GM11168 (cell line): ENCODE measurements at regions not wholly inside any gene's neighbourhood (a gene's known extent, or its start where the extent isn't known, plus 50 kb on each side); places are given as distances from the start of the nearest gene placed in this dataset.

Experiments used
- in situ Hi-C: fragments of 300-500 bp; cut with MboI; formaldehyde crosslinking; loops from one replicate; pipeline ENCODE4 v1.12.0; 2022; ENCODE audit warnings: low sequenced_read_pairs; ENCODE audit not compliant: unreplicated experiment

DNA sequence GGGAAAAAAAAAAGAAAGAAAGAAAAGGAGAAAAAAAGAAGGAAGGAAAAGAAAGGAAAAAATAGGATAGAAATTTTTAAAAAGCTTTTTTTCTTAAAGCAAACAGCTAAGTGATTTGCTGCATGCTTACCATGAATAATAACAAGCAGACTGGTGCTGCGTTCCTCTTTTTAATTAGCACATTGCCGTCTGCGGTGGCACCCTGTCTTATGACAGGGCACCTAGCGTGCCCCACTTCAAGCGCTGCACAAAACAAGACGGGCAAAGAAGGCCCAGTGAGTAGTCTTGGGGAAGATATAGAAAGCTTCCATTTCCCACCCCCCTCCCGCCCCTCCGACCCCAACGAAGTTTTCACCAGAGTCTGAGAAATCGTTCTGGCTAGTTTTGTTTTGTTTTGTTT, 513.9 kb downstream of the ZNF608 start:
- in situ Hi-C loops: no loop called here

DNA sequence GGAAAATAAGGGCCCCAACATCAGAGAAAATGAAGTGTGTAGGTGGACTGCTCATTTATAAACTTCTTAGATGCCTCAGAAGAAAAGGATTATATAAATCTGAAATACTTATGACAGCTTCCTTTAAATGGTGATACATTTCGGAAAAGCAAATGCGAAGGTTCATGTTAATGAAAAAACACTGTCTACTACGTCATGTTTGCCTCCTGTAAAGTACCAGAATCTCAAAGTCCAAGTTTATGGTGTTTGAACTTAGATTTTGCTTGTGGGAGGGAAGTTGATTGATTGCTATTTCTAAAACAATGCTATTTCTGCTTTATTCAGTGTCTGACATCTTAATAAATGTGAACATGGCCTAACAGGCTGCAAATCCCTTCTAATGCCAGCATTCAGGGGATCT, 514.6 kb downstream of the ZNF608 start:
- in situ Hi-C loops: no loop called here

DNA sequence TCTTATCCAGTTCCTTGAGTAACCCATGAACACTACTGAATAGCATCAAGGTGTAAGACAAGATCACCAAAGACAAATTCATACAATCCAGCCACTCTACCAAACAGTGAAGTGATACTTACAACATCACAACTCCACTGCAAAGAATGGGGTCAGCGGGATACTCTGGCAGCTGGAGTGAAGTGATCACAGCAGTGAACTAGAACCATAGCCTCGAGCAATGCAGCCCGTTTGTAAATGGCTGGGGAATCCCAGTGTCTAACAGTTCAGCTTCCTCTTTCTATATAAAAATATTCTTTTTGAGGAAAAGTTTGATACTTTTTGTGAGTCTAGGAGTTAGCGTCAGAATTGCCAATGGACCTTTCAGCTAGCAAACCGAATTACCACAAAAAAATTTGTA, 515.2 kb downstream of the ZNF608 start:
- in situ Hi-C loops: no loop called here

DNA sequence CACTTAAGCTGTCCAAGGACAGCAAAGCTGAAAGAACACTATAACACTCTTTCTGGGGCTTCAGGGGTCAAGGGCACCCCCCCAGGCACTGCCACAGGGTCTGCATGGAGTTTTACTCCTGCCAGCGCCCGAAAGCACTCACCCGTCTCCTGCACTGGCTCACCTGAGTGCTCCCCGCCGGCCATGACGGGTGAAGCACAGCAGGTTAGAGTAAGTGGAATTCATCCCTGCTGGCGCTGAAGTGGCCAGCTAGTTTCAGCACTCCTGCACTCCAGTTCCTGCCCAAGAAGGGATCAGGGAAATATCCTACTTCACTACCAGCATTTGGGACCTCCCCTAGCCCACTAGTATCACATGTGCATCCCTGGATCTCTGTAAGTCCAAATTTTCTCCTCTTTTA, 516.0 kb downstream of the ZNF608 start:
- in situ Hi-C loops: no loop called here

DNA sequence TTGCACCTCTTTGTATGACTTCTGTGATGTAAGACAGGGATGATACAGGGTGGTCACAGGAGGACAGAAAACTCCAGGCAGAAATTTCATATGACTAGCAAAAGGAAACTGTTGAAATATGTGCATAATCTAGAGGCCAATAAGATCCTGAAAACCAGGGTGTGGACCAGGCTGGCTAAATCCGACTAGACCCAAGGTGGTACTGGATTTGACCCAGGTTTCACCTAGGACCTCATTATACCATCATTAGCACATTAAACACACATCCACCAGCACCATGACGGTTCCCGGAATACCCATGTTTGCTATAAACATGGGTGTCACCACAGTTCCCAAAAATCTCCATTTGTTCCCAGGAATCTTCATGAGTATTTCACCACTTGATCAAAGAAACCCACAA, 517.1 kb downstream of the ZNF608 start:
- in situ Hi-C loops: no loop called here

DNA sequence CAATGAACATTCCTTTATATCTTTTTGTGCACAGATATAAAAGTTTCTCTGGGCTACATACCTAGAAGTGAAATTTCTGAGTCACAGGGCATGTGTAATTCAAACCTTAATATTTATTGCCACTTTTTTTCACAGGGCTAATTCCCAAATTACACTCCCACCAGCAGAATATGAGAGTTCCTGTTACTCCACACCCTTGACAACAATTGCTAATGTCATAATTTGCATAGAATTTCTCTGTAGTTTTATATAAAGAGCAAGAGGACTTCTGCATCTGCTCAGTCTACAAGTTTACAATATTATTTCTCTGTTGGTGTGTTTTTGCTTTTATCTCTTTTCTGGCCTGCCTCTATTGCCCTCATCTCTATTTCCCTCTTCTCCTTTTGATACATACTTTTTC, 518.5 kb downstream of the ZNF608 start:
- in situ Hi-C loops: no loop called here

DNA sequence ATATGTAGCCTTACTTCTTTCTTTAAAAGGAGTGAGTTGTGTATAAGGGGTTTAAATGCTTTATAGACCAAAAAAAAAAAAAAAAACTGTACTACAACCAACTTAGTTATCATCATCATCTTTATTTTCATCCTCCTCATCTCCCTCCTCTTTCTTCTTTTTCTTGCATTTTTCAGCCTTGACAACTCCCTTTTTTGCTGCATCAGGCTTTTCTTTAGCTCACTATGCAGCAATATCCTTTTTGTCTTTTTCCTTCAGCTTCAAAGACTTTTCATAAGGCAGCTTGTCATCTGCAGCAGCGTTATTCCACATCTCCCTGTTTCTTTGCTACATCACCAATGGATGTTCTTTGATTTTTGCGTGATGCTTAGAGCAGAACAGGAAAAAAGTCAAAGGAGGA, 526.0 kb downstream of the ZNF608 start:
- in situ Hi-C loops: no loop called here

DNA sequence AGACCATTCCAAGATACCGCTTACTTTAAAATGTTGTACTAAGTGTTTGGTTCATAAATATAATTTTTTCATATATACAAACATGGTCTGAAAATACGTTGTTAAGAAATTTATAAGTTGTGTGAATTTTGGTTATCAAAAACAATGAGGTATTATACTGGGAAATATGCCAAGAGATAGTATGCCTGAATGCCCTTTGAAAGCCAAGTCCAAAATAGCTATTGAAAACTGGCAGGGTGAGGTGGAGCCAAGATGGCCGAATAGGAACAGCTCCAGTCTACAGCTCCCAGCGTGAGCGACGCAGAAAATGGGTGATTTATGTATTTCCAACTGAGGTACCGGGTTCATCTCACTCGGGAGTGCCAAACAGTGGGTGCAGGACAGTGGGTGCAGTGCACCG, 533.5 kb downstream of the ZNF608 start:
- in situ Hi-C loops: no loop called here

DNA sequence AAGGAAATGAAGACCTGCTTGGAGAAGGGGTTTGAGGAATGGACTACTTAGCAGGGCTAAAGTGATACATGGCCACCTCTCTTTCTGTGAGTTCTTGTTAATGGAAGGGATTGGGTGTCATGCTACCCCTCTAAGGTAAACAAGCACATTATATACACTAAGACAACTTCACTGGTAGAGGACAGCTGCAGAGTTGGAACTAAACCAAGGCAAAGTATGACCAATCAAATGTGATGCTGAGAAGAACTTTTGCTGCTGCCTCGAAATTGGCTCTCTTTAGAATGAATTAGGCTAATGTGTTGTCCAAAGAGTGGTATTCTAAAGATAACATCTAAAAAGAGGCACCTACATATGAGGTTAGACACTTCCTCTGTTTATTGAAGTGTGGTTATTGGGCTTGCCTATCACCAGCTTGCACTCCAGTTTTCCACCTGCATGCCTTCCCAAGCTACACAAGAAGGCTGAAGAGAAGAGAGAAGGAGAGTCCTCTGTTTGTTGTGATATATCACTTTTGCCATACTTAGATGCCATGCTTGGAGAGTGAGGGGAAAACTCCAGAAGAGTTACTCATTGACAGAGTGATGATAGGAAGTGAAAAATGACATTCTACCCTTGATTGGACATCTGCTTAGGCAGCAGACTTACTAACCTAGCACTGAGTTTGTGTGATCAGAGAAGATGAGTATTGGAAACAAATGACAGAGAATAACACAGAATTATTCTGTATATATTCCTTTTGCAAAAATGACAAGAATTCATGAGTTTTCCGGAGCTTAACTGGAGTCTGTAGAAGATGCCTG, 536.1 kb downstream of the ZNF608 start:
- in situ Hi-C loops: no loop called here

DNA sequence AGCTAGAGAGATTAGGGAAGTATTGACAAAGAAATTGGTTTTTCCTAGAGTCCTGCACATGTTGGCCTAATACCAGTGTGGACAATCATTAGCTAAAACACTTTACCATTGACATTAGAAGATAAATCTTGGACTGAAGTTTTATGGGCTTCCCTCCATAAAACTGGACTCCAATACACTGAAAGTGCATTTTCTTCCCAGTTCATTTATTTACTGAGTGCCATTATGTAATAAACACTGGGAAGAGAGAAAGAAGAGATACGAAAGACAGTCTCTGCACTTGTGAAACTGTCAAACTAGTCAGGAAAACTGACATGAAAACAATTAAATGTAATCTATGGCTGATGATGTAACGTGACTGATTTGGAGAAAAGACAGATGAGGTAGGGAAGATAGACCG, 539.3 kb downstream of the ZNF608 start:
- in situ Hi-C loops: no loop called here

DNA sequence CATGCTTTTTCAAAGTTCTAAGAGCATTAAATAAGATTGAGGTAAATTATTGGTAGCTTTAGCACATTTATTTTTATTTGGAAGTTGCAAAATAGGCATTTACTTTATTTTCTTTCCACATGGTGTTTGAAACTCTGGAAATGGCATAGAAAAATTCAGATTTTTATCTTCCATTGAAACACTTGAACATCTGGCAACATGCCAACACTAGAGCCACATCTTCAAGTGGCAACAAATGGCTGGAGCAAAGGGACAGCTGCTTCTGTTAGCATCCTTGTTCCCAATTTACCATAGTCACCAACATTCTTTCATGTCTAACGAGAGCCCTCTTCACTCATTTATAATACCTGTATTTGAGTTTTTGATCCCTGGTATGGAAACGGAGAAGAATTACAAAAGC, 539.9 kb downstream of the ZNF608 start:
- in situ Hi-C loops: no loop called here

DNA sequence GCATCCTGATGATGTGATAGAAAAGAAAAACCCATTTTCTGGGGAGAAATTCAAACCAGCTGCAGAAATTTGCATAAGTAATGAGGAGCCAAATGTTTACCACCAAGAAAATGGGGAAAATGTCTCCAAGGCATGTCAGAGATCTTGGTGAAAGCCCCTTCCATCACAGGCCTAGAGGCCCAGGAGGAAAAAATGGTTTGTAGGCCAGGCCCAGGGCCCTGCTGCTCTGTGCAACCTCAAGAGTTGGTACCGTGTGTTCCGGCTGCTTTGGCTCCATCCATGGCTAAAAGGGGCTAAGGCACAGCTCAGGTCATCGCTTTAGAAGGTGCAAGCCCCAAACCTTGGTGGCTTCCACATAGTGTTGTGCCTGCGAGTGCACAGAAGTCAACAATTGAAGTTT, 543.1 kb downstream of the ZNF608 start:
- in situ Hi-C loops: no loop called here

DNA sequence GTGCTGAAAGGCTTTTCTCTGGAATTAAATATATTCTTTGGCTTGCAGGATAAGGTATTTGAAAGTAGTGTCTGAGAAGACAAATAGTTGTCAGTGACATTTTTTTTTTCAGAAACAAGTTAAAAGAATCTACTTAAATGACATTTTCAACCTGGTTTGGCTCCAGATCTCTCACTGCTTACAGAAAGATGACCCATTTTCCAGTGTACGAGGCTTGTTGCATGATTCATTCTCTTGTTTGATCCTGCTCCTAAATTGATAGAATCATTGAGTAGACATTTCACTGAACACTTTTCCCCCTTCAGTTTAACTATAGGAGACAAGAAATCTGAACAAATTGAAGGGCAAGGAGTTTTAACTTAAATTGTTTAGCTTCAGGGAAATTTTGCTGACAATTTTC, 546.1 kb downstream of the ZNF608 start:
- in situ Hi-C loops: no loop called here

DNA sequence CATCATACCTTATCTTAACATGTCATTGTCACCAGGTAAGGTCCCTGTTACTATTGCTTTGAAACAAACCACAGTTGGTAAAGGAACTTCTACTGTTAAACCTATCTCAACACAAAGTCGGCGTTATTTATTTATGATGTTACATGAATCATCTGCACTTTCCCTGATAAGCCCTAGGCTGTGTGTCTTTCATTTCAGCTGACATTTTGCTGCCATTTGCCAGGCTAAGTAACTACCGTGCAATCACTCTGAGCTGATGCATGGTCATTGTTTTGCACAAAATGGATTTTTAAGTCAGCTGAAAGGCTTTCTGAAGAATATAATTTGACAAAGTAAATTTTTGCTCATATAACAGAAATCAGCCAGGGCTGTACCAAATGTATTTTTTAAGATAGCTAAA, 546.5 kb downstream of the ZNF608 start:
- in situ Hi-C loops: no loop called here

DNA sequence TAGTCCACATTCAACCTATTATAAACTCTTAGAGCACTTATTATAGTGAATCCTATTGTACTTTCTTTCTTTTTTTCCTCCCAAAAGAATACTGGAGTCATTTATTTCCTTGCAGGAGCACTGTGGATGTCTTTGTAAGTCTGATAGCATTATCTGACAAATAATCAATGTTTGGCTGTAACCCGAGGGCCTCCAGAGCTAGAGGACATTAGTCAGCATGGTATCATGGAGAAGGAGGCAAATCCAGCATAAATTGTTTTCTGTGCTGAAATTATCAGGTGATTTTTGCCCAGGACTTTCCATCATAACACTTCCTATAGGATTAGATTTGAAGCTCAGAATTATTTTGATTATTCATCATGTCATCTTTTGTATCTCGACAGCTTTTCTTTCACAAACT, 551.0 kb downstream of the ZNF608 start:
- in situ Hi-C loops: no loop called here

DNA sequence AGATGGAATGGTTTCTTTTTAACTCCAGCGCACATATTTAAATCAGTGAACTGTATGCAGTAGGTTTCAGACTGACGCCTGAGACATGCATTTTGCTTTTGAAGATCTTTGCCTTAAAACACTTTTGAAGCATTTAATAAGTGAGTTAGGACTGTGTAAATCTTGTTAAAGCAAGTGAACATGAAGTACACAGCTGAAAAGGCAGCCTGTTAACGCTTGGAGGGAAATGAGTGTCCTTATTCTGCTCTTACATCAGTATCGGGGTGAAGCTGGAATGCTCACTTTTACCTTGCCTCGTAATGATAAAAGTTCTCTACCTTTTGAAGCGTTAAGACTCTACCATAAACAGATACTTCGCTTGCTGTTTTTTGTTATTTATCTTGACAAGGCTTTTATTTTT, 552.2 kb downstream of the ZNF608 start:
- in situ Hi-C loops: no loop called here

DNA sequence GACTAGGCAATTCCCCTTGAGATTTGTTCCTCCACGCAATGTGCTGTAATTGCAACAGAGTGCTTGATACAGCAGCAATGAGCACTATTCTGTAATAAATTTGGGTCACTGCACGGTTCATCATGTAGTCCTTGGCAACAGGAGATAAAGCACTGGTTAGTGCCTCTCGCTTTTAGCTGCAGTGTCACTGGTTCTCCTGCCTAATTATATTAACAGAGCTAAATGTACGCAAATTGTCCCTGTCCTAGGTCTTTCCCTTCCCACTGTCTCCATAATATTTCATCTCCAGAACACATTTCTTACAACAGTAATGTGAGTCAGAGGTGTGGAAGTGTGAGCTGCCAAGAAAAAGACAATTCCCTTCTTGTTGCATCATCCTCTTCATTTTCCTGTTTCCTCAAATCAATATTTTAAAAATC, 553.1 kb downstream of the ZNF608 start:
- in situ Hi-C loops: no loop called here

DNA sequence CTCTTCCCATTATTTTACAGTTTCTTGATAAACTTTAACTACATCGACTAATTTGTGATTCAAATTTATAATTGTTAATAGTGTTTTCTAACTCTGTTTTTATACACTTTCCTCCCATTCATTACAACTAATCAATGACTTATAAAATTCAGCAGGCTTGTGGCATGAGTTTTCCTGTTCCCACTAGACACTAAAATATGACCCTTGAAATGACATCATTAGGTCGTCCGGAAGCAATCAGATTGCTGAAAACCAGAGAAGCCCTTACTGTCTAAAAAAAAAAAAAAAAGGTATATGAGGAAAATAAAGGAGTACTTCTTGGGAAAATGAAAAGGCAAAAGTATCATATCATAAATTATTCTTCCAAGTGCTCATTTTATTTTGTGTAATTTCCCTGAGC, 553.7 kb downstream of the ZNF608 start:
- in situ Hi-C loops: no loop called here

DNA sequence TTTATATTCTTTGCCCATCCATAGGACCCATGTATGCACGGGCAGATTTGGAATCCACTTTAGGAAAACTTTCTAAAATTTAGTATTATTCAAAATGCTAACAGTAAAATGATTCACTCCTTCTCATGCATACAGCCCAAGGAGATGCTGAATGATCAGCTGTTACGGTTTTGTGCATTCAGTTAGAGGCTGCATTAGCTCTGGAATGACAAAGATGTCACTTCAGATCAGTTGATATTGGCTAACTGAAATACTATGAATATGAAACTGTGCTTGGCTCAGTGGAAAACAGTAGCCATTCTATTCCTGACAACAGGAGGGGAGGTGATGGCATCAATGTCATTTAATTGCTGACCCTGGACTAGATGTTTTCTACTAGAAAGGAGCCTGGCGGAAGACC, 560.7 kb downstream of the ZNF608 start:
- in situ Hi-C loops: no loop called here

DNA sequence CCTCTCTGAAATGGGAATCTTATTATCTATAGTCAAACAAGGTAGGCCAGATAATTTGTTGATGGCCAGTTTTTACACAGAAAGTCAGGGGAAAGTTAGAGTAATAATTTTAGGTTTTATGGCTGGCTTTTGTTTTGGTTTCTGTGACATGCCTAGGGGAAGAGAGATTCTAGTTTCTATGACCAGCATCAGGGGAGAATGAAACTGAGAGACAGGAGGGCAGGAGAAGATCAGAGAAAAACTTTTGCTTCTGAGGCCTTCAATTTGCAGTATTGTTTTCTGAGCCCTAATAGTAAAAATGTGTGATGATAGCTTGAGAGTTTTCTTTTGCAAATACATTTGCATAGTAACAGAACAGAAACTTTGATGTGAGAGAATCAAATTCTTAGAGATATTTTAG, 564.3 kb downstream of the ZNF608 start:
- in situ Hi-C loops: no loop called here

DNA sequence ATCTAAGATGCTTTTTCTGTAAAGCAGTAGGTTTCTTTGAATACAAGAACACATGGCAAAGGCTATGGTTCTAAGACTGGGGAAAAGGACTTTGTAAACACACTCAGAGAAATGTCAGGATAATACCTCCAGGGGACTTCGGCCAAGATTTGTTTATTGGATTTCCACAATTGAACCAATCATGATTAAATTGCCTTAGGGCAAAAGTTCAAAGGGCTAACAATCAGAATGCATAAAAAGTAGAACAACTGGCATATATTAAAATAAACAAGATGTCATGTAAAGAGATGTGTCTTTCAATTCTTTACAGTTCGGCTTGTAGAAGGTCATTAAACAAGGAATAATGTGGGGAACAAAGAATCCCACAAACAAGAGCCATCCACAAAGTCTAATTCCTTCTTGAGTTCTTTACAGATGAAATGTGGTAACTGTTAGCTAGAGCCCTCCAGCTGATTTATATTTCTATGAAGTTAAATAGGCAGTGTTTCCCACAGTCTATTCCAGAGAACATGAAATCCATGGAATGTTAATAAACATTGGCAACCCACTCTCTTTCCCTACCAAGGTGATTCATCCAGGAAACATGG, 565.5 kb downstream of the ZNF608 start:
- in situ Hi-C loops: no loop called here

DNA sequence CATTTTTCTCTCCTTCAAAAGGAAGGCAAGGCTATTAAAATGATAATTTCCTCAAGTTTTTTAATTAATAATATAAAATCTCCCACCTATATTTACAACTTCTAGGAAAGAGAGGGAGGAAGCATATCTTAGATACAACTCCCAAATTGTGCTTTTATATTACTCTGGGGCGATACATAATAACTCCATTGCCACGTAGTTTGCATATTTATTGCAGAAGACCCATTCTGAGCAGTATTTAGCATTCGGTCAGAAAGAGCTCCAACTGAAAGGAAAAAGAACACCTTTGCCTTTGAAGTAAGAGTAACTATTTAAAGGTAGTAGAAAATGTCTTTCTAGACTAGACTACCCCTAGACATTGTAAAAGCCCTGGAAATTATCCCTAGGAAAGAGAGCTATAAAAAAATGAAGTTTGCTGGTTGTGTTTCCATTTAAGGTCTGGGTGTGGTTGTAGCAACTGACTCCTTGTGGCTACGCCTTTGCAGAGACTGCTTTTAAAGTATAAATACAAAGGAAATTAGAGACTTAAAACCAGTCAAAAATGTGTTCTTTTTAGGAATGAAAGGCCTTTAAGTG, 566.1 kb downstream of the ZNF608 start:
- in situ Hi-C loops: no loop called here
